ENCODE measurements at regions not wholly inside any gene's neighbourhood (a gene's known extent, or its start where the extent isn't known, plus 50 kb on each side); places are given as distances from the start of the nearest gene placed in this dataset.

DNA sequence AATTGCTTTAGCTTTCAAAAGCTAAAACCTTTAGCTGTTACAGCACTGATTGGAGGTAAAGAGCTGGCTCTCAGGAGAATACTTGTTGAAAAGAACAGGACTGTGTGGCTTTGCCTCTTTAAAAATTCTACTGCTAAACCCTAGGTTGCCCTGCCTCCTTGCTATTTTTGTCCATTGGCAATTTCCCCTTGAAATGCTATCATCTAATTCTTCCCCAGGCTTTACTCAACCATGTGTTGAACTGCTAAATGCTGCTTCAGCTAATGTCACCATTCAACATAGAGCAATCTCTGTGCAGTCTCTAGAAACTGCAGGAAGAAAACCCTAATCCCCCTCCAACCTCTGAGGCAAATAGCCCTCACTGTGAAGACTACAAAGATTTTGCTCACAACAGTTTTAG lies 203.7 kb upstream of the ARX start:
- TF ChIP-seq, protein P1, sequence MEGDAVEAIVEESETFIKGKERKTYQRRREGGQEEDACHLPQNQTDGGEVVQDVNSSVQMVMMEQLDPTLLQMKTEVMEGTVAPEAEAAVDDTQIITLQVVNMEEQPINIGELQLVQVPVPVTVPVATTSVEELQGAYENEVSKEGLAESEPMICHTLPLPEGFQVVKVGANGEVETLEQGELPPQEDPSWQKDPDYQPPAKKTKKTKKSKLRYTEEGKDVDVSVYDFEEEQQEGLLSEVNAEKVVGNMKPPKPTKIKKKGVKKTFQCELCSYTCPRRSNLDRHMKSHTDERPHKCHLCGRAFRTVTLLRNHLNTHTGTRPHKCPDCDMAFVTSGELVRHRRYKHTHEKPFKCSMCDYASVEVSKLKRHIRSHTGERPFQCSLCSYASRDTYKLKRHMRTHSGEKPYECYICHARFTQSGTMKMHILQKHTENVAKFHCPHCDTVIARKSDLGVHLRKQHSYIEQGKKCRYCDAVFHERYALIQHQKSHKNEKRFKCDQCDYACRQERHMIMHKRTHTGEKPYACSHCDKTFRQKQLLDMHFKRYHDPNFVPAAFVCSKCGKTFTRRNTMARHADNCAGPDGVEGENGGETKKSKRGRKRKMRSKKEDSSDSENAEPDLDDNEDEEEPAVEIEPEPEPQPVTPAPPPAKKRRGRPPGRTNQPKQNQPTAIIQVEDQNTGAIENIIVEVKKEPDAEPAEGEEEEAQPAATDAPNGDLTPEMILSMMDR (IDR thresholded peaks at IDR 0.05) = no peak
- no peak for TF ChIP-seq POLR2A (IDR thresholded peaks at IDR 0.05)
